ENCODE measurements at regions not wholly inside any gene's neighbourhood (a gene's known extent, or its start where the extent isn't known, plus 50 kb on each side); places are given as distances from the start of the nearest gene placed in this dataset.
"Not testable (repeated sequence)": the region's sequence is repeated elsewhere in the genome, so short reads cannot be mapped to it uniquely, and the experiment has no call there.

DNA sequence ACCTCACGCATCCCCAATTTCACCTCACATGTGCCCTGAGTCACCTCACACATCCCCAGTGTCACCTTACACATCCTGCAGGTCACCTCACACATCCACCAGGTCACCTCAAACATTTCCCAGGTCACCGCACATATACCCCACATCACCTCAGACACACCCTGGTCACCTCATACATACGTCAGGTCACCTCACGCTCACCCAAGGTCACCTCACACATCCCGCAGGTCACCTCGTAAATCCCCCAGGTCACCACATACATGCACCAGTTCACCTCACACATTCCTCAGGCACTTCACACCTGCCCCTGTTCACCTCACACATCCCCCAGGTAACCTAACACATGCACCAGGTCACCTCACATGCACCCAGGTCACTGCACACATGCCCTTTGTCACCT, 864.0 kb downstream of the TMEM121 start:
- Mint-ChIP-seq H3K9me3 (ENCODE audit: low read depth) (peaks cover 73% of the 10 kb centered on the region), H3K4me1 (ENCODE audit: low read depth) (no peaks in the 10 kb centered on the region), H3K4me3 (ENCODE audit: low read depth) (no peak overlapping the region), H3K36me3 (ENCODE audit: insufficient read depth) (peaks cover 9% of the 10 kb centered on the region), H3K27me3 (no peaks in the 10 kb centered on the region), H3K27ac (no peak overlapping the region)
- TF ChIP-seq, protein P1, sequence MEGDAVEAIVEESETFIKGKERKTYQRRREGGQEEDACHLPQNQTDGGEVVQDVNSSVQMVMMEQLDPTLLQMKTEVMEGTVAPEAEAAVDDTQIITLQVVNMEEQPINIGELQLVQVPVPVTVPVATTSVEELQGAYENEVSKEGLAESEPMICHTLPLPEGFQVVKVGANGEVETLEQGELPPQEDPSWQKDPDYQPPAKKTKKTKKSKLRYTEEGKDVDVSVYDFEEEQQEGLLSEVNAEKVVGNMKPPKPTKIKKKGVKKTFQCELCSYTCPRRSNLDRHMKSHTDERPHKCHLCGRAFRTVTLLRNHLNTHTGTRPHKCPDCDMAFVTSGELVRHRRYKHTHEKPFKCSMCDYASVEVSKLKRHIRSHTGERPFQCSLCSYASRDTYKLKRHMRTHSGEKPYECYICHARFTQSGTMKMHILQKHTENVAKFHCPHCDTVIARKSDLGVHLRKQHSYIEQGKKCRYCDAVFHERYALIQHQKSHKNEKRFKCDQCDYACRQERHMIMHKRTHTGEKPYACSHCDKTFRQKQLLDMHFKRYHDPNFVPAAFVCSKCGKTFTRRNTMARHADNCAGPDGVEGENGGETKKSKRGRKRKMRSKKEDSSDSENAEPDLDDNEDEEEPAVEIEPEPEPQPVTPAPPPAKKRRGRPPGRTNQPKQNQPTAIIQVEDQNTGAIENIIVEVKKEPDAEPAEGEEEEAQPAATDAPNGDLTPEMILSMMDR (IDR thresholded peaks at IDR 0.05; ENCODE audit: unreplicated experiment), result no peak
- no peak for DNase-seq (ENCODE audit: low spot score, unreplicated experiment)

DNA sequence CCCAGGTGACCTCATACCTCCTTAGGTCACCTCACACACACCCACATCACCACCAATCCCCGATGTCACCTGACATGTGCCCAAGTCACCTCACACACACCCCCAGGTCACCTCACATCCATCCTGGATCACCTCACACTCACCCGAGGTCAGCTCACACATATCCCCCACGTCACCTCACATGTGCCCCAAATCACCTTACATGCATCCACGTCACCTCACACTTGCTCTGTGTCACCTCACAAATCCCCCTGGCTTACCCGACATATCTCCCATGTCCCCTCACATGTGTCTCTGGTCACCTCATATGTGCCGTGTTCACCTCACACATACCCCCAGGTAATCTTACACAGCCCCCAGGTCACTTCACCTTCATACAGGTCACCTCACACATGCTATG, 864.6 kb downstream of the TMEM121 start:
- peaks cover 73% of the 10 kb centered on the region for H3K9me3 Mint-ChIP-seq (ENCODE audit: low read depth)
- peaks cover 9% of the 10 kb centered on the region for H3K36me3 Mint-ChIP-seq (ENCODE audit: insufficient read depth)
- no peaks in the 10 kb centered on the region for H3K27me3 Mint-ChIP-seq
- DNase-seq (ENCODE audit: low spot score, unreplicated experiment), result no peak
- no peaks in the 10 kb centered on the region for H3K4me1 Mint-ChIP-seq (ENCODE audit: low read depth)
- H3K27ac Mint-ChIP-seq, result no peak overlapping the region
- H3K4me3 Mint-ChIP-seq (ENCODE audit: low read depth), result no peak overlapping the region
- TF ChIP-seq, protein P1 (IDR thresholded peaks at IDR 0.05; ENCODE audit: unreplicated experiment), result no peak

DNA sequence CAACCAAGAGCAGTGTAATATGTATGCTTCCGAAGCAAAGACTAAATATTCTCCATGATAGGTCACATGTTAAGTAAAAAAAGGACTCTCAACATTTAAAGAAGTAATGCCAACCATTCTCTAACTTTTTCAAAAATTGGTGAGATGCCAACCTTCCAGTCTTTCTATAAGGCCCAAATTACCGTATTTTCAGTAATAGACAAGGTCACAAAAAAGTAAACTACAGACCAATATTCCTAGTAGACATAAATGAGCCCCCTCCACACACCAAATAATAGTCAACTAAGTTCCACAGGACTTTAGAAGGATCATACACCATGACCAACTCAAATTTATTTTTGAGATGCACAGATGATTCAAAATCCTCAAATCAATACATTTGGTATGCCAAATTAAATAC, 867.4 kb downstream of the TMEM121 start:
- peaks cover 69% of the 10 kb centered on the region for H3K9me3 Mint-ChIP-seq (ENCODE audit: low read depth)
- no peaks in the 10 kb centered on the region for H3K4me1 Mint-ChIP-seq (ENCODE audit: low read depth)
- TF ChIP-seq, protein P1 (IDR thresholded peaks at IDR 0.05; ENCODE audit: unreplicated experiment), result no peak
- DNase-seq (ENCODE audit: low spot score, unreplicated experiment), result no peak
- H3K27ac Mint-ChIP-seq, result no peak overlapping the region
- peaks cover 10% of the 10 kb centered on the region for H3K36me3 Mint-ChIP-seq (ENCODE audit: insufficient read depth)
- H3K4me3 Mint-ChIP-seq (ENCODE audit: low read depth), result no peak overlapping the region
- no peaks in the 10 kb centered on the region for H3K27me3 Mint-ChIP-seq

DNA sequence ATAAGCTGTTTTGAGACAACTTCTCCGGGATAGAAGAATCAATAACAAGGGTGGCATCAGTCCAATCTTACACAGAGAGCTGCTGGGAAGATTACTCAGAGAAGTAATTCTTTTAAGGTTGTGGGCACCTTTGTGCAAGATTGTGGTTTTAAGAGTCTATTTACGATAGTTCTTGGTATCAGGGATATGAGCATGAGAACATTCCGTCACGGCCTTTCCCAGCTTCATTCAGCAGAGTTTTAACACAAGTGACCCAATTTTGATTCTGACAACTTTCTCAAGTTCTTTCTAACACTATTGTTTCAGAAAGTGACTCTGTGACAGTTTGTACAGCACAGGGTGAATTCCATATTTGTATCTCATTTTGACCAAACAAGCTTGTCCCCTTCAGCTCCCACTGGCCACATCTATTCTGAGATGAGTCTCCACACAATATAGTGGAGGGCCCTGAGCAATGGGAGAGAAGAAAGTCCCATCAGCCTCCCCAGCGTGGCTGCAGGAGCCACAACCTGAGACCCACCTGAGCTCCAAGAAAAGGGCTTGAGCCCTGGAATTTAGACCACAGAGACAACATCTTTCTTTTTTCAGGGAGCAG, 869.2 kb downstream of the TMEM121 start:
- Mint-ChIP-seq H3K4me3 (ENCODE audit: low read depth) (no peak overlapping the region), H3K9me3 (ENCODE audit: low read depth) (peaks cover 53% of the 10 kb centered on the region), H3K27ac (no peak overlapping the region), H3K27me3 (no peaks in the 10 kb centered on the region), H3K36me3 (ENCODE audit: insufficient read depth) (peaks cover 10% of the 10 kb centered on the region), H3K4me1 (ENCODE audit: low read depth) (no peaks in the 10 kb centered on the region)
- TF ChIP-seq, protein P1 (IDR thresholded peaks at IDR 0.05; ENCODE audit: unreplicated experiment), result no peak
- no peak for DNase-seq (ENCODE audit: low spot score, unreplicated experiment)

DNA sequence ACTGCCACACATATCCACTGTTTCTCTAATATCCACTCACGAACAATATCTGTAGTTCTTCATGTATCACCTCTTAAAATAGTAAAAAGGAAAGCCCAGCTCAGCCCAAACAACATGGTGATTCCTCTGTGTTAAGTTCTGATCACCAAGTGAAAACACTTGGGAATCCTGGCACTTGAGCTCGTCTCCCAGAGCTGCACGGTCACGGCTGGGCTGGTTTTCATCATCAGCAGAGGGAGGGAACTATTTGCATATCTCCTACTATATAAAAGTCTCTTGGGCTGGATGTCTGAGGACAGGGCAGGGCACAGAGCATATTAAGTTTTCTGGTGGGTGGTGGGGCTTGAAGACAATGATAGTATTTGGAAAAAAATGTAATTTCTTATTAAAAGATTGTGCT, 870.6 kb downstream of the TMEM121 start:
- Mint-ChIP-seq H3K27ac (no peak overlapping the region), H3K4me1 (ENCODE audit: low read depth) (no peaks in the 10 kb centered on the region), H3K27me3 (no peaks in the 10 kb centered on the region), H3K4me3 (ENCODE audit: low read depth) (no peak overlapping the region), H3K36me3 (ENCODE audit: insufficient read depth) (peaks cover 1% of the 10 kb centered on the region), H3K9me3 (ENCODE audit: low read depth) (peaks cover 41% of the 10 kb centered on the region)
- DNase-seq (ENCODE audit: low spot score, unreplicated experiment), result no peak
- TF ChIP-seq, protein P1 (IDR thresholded peaks at IDR 0.05; ENCODE audit: unreplicated experiment), result no peak

DNA sequence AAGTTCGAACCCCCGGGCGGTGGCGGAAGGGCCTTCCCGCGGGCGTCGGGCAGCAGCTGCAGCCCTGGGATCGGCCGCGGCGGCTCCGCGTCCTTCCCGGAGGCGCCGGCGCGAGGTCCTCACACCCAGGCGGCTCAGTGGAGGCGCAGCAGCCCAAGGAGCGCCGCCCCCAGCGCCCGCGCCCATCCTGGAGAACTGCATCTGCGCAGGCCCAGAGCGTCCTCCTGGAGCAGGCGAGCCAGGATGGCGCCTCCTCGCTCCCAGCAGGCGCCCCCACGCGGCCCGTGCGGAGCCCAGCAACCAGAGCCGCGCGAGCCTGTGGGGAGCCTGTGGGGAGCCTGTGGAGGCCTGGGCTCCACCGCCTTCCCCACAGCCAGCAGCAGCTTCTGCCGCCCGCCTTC, 872.5 kb downstream of the TMEM121 start:
- not testable (repeated sequence) for H3K4me3 Mint-ChIP-seq (ENCODE audit: low read depth); H3K36me3 Mint-ChIP-seq (ENCODE audit: insufficient read depth); H3K4me1 Mint-ChIP-seq (ENCODE audit: low read depth); DNase-seq (ENCODE audit: low spot score, unreplicated experiment); H3K27me3 Mint-ChIP-seq; H3K27ac Mint-ChIP-seq
- H3K9me3 Mint-ChIP-seq (ENCODE audit: low read depth), result peaks cover 39% of the 10 kb centered on the region

DNA sequence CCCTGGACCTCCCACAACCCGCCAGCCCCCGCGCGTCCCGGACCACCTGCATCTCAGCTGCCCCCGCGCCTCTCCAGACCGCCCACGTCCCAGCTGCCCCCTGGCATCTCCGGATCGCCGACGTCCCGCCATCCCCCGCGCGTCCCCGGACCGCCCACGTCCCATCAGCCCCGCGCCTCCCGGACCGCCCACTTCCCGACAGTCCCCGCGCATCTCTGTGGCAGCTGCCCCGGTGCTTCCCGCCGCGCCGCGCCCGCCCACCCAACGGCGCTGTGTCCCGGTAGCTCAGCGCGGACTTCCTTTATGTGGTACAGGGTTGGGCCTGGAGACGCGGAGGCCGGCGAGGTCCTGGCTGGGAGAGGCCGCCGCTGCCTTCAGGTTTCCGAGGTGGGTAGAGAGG, 874.9 kb downstream of the TMEM121 start:
- H3K27me3 Mint-ChIP-seq; DNase-seq (ENCODE audit: low spot score, unreplicated experiment); H3K36me3 Mint-ChIP-seq (ENCODE audit: insufficient read depth); H3K4me3 Mint-ChIP-seq (ENCODE audit: low read depth); H3K27ac Mint-ChIP-seq; H3K4me1 Mint-ChIP-seq (ENCODE audit: low read depth): not testable (repeated sequence)
- peaks cover 24% of the 10 kb centered on the region for H3K9me3 Mint-ChIP-seq (ENCODE audit: low read depth)

DNA sequence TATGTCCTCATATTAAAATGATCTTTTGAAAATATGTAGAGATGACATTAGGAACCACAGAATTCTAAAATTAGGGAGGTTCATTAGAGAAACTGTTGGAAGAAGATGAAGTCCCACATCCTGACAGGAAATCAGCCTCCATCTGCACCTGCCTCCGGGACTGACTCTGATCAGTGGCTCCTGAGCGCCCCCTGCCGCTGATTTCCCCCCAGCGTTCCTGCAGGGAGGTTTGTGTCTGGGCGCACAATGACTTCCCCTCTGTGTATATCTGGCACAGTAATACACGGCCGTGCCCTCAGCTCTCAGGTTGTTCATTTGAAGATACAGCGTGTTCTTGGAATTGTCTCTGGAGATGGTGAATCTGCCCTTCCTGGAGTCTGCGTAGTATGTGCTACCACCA, 883.8 kb downstream of the TMEM121 start:
- H3K4me3 Mint-ChIP-seq (ENCODE audit: low read depth); H3K27ac Mint-ChIP-seq; H3K4me1 Mint-ChIP-seq (ENCODE audit: low read depth); H3K36me3 Mint-ChIP-seq (ENCODE audit: insufficient read depth); DNase-seq (ENCODE audit: low spot score, unreplicated experiment); H3K27me3 Mint-ChIP-seq: not testable (repeated sequence)
- H3K9me3 Mint-ChIP-seq (ENCODE audit: low read depth), result peaks cover 22% of the 10 kb centered on the region

Measured in progenitor cell of endocrine pancreas (in vitro differentiated cells).